Upper lobe of left lung (tissue), 6 donors: ENCODE measurements at regions not wholly inside any gene's neighbourhood (a gene's known extent, or its start where the extent isn't known, plus 50 kb on each side); places are given as distances from the start of the nearest gene placed in this dataset.
A peak's percentile ranks its signal among the peaks of the same experiment; 100 is the strongest.

Source experiments
- ATAC-seq, 2 donors: fragments of 200-7000 bp; cut with Tn5 transposase; one replicate each; pipeline ENCODE4 v1.9.1; 2022; ENCODE audit warnings: mild to moderate bottlenecking in 2 of 2, moderate library complexity in 2 of 2; ENCODE audit not compliant: low FRiP score in 2 of 2
- DNase-seq, 2 donors: peaks; one replicate each; pipeline ENCODE4 v3.0.0-alpha.2; 2019 to 2020
- H3K27ac ChIP-seq, 4 donors: fragments of 200-600 bp; sonication (generic); one replicate each; pipeline ENCODE4 v1.5.1; 2016 to 2019
- H3K27me3 ChIP-seq, 4 donors: fragments of 200-600 bp; sonication (generic); one replicate each; pipeline ENCODE4 v1.5.1; 2017 to 2019
- H3K36me3 ChIP-seq, 4 donors: fragments of 200-600 bp; sonication (generic); one replicate each; pipeline ENCODE4 v1.5.1; 2016 to 2019
- H3K4me1 ChIP-seq, 4 donors: fragments of 200-600 bp; sonication (generic); one replicate each; pipeline ENCODE4 v1.5.1; 2018 to 2019
- H3K4me3 ChIP-seq, 4 donors: fragments of 200-600 bp; sonication (generic); one replicate each; pipeline ENCODE4 v1.5.1; 2017 to 2019; ENCODE audit warnings: mild to moderate bottlenecking in 2 of 4, moderate library complexity in 1 of 4
- H3K9me3 ChIP-seq, 4 donors: fragments of 200-600 bp; sonication (generic); one replicate each; pipeline ENCODE4 v1.5.1; 2018 to 2019
- EP300 ChIP-seq, 4 donors: sonication (generic); formaldehyde crosslinking; IDR thresholded peaks; one replicate each; pipeline ENCODE4 v1.5.1; 2017; ENCODE audit warnings: antibody characterized with exemption in 4 of 4, control low read depth in 2 of 4
- POLR2A ChIP-seq, 4 donors: fragments of 450-650 bp; IDR thresholded peaks; one replicate each; pipeline ENCODE4 v1.5.1; 2016 to 2017; ENCODE audit warnings: antibody characterized with exemption in 4 of 4, mild to moderate bottlenecking in 2 of 4
- POLR2AphosphoS5 ChIP-seq, 2 donors: sonication (generic); formaldehyde crosslinking; IDR thresholded peaks; one replicate each; pipeline ENCODE4 v1.5.1; 2017; ENCODE audit warnings: antibody characterized with exemption in 2 of 2
- WGBS, 2 donors: methylation state at CpG; one replicate each; pipeline ENCODE4 v1.1.5; 2017 to 2018; 5-methylcytosine and 5-hydroxymethylcytosine counted together
- TF ChIP-seq, protein P1 (sequence below), 6 experiments: fragments of 450-650 bp in 4 of 6; fragments of 200-600 bp in 2 of 6; sonication (generic) in 2 of 6; IDR thresholded peaks; one replicate each; pipeline ENCODE4 v1.5.1; 2016 to 2019; ENCODE audit warnings: antibody characterized with exemption in 6 of 6
- donor health status: DM: no; HTN: no; CAD: no; lungs with moderate emphysema.
- donor health status: DM: no; HTN: yes; CAD: no; lungs with severe emphysema.

DNA sequence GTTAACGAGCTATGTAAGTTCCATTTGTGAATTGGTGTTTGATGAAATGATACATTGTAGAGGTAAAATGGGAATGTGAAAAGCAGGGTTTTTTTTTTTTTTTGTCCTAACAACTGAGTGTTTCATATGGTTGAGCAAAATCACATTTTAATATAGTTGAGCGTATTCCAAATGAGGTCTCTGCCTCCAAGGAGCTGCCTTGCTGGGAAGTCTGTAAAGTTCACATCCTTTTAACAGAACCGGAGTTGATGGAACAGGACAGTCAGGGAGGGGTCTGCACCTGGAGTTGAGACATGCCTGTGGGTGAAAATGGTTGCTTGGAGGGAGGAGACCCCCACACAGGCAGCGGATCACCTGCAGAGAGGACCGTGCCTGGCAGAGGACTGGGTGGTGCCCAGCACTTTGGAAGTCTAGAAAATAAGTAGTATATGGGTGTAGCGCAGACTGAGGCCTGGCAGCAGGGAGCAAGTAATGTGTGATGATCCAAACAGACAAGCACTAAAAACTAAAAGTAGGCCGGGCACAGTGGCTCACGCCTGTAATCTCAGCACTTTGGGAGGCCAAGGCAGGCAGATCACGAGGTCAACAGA lies 75.2 kb upstream of the UBAC2 start:
- DNase-seq: no peak
- no peaks in the 10 kb centered on the region for H3K36me3 ChIP-seq
- TF ChIP-seq EP300 (IDR thresholded peaks at IDR 0.05) (no peak), POLR2AphosphoS5 (IDR thresholded peaks at IDR 0.05) (no peak), POLR2A (IDR thresholded peaks at IDR 0.05) (no peak)
- TF ChIP-seq, protein P1, sequence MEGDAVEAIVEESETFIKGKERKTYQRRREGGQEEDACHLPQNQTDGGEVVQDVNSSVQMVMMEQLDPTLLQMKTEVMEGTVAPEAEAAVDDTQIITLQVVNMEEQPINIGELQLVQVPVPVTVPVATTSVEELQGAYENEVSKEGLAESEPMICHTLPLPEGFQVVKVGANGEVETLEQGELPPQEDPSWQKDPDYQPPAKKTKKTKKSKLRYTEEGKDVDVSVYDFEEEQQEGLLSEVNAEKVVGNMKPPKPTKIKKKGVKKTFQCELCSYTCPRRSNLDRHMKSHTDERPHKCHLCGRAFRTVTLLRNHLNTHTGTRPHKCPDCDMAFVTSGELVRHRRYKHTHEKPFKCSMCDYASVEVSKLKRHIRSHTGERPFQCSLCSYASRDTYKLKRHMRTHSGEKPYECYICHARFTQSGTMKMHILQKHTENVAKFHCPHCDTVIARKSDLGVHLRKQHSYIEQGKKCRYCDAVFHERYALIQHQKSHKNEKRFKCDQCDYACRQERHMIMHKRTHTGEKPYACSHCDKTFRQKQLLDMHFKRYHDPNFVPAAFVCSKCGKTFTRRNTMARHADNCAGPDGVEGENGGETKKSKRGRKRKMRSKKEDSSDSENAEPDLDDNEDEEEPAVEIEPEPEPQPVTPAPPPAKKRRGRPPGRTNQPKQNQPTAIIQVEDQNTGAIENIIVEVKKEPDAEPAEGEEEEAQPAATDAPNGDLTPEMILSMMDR (IDR thresholded peaks at IDR 0.05): no peak
- peak in 1 of 2 donors; percentile 22 for ATAC-seq
- H3K9me3 ChIP-seq: no peaks in the 10 kb centered on the region
- H3K4me1 ChIP-seq: no peaks in the 10 kb centered on the region
- no peak overlapping the region for H3K27ac ChIP-seq
- no peak overlapping the region for H3K4me3 ChIP-seq
- 86 to 90% methylated on average over 9 of the region's 9 CpGs for WGBS, 2 donors
- H3K27me3 ChIP-seq: no peaks in the 10 kb centered on the region

DNA sequence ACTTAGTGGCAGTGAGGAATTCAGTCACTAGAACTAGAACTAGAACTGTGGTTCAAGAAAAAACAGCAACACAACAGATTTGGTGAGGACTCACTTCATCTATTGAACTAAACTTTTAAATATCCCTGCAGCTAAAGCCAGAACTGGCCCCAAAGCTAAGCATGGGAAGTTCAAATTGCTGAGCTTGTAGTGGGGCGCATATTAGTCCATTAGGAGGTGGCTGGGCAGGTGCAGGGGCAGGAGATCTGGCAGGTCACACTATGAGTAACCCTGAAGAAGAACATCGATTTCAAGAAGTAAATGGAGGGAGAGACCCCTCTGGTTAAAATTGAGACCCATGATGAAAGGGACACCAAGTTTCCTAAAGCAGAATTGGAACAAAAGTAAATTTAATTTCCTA lies 73.8 kb upstream of the UBAC2 start:
- WGBS, 2 donors: 50 to 92% methylated on average over 2 of the region's 2 CpGs
- Histone ChIP-seq H3K27me3 (no peaks in the 10 kb centered on the region), H3K27ac (no peak overlapping the region), H3K4me1 (no peaks in the 10 kb centered on the region), H3K4me3 (no peak overlapping the region), H3K36me3 (no peaks in the 10 kb centered on the region), H3K9me3 (no peaks in the 10 kb centered on the region)
- DNase-seq: no peak
- no peak for ATAC-seq
- TF ChIP-seq EP300 (IDR thresholded peaks at IDR 0.05): no peak
- no peak for TF ChIP-seq POLR2AphosphoS5 (IDR thresholded peaks at IDR 0.05)
- no peak for TF ChIP-seq POLR2A (IDR thresholded peaks at IDR 0.05)

DNA sequence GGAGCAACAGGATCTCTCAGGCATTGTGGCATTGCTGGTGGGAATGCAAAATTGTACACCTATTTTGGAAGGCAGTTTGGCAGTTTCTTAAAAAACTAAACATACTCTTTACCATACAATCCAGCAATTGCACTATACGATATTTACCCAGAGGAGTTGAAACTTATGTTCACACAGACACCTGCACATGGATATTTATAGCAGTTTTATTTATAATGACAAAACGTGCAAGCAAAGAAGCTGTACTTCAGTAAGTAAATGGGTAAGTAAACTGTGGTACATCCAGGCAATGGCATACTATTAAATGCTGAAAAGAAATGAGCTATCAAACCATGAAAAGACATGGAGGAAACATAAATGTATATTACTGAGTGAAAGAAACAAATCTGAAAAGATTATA lies 71.6 kb upstream of the UBAC2 start:
- Histone ChIP-seq H3K27me3 (no peaks in the 10 kb centered on the region), H3K27ac (no peak overlapping the region), H3K9me3 (no peaks in the 10 kb centered on the region), H3K36me3 (no peaks in the 10 kb centered on the region), H3K4me3 (no peak overlapping the region), H3K4me1 (no peaks in the 10 kb centered on the region)
- WGBS, 2 donors: 79 to 80% methylated on average over 2 of the region's 2 CpGs
- TF ChIP-seq POLR2AphosphoS5 (IDR thresholded peaks at IDR 0.05) (no peak), POLR2A (IDR thresholded peaks at IDR 0.05) (no peak), EP300 (IDR thresholded peaks at IDR 0.05) (no peak)
- TF ChIP-seq, protein P1 (IDR thresholded peaks at IDR 0.05): no peak
- ATAC-seq: no peak
- DNase-seq: no peak

DNA sequence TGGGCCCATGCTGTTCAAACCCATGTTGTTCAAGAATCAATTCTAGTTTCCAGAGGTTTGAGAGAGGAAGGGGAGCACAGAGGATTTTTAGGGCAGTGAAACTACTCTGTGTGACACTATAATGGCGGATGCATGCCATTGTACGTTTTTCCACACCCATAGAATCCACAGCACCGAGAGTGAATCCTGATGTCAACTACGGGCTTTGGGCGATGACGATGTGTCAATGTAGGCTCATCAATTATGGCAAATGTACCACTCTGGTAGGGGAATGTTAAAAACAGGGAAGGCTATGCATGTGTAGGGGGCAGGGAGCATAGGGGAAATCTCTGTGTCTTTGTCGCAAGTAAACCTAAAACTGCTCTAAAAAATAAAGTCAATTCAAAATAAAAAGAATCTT lies 70.7 kb upstream of the UBAC2 start:
- Histone ChIP-seq H3K27me3 (no peaks in the 10 kb centered on the region), H3K4me1 (no peaks in the 10 kb centered on the region), H3K27ac (no peak overlapping the region), H3K4me3 (no peak overlapping the region), H3K9me3 (no peaks in the 10 kb centered on the region), H3K36me3 (no peaks in the 10 kb centered on the region)
- DNase-seq: no peak
- ATAC-seq: no peak
- WGBS, 2 donors: 96 to 97% methylated on average over 7 of the region's 7 CpGs
- no peak for TF ChIP-seq POLR2AphosphoS5 (IDR thresholded peaks at IDR 0.05)
- TF ChIP-seq, protein P1 (IDR thresholded peaks at IDR 0.05): no peak
- TF ChIP-seq POLR2A (IDR thresholded peaks at IDR 0.05): no peak
- no peak for TF ChIP-seq EP300 (IDR thresholded peaks at IDR 0.05)

DNA sequence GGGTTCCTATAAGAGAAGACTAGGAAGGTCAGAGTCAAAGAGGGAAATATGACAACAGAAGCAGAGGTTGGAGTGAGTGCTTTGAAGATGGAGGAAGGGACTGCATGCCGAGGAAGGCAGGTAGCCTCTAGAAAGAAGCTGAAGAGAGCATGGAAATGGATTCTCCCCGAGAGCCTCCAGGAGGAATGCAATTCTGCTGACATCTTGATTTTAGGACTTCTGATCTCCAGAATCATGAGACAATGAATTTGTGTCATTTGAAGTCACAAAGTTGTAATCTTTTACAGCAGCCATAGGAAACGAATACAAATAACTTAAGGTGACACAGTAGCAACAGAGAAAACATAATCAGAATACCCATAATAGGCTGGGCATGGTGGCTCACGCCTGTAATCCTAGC lies 69.2 kb upstream of the UBAC2 start:
- WGBS, 2 donors: 88 to 91% methylated on average over 4 of the region's 4 CpGs
- no peak for DNase-seq
- Histone ChIP-seq H3K9me3 (no peaks in the 10 kb centered on the region), H3K36me3 (no peaks in the 10 kb centered on the region), H3K4me3 (no peak overlapping the region), H3K27ac (no peak overlapping the region), H3K27me3 (no peaks in the 10 kb centered on the region), H3K4me1 (no peaks in the 10 kb centered on the region)
- TF ChIP-seq, protein P1 (IDR thresholded peaks at IDR 0.05): no peak
- TF ChIP-seq POLR2AphosphoS5 (IDR thresholded peaks at IDR 0.05): no peak
- no peak for TF ChIP-seq EP300 (IDR thresholded peaks at IDR 0.05)
- TF ChIP-seq POLR2A (IDR thresholded peaks at IDR 0.05): no peak
- ATAC-seq: no peak
